RWPE1 (cell line): ENCODE measurements at regions not wholly inside any gene's neighbourhood (a gene's known extent, or its start where the extent isn't known, plus 50 kb on each side); places are given as distances from the start of the nearest gene placed in this dataset.

Source experiments
- CTCF ChIA-PET: fragments of 350-600 bp; sonication (Branson Sonifier 250); formaldehyde crosslinking; extraction: SDS; loops from one replicate; lab custom pipeline; 2021; lab: Yijun Ruan, JAX
- POLR2A ChIA-PET: fragments of 400-600 bp; formaldehyde crosslinking; extraction: SDS; loops from one replicate; lab custom pipeline; 2020; ENCODE audit warnings: antibody characterized with exemption; ENCODE audit not compliant: low non-redundant PET; lab: Yijun Ruan, JAX
- DNase-seq: peaks from one replicate; pipeline ENCODE4 v3.0.0; 2012; ENCODE audit warnings: low spot score
- H3K27ac ChIP-seq: fragments of 450-650 bp; 2 replicates; pipeline ENCODE4 v1.5.1; 2017
- TF ChIP-seq, protein P1 (sequence below): fragments of 450-650 bp; conservative IDR thresholded peaks from 2 replicates; pipeline ENCODE4 v1.5.1; 2017; ENCODE audit warnings: low read depth, mild to moderate bottlenecking

- CTCF ChIA-PET: no interaction called here
- no peak overlapping the region for H3K27ac ChIP-seq
- TF ChIP-seq, protein P1, sequence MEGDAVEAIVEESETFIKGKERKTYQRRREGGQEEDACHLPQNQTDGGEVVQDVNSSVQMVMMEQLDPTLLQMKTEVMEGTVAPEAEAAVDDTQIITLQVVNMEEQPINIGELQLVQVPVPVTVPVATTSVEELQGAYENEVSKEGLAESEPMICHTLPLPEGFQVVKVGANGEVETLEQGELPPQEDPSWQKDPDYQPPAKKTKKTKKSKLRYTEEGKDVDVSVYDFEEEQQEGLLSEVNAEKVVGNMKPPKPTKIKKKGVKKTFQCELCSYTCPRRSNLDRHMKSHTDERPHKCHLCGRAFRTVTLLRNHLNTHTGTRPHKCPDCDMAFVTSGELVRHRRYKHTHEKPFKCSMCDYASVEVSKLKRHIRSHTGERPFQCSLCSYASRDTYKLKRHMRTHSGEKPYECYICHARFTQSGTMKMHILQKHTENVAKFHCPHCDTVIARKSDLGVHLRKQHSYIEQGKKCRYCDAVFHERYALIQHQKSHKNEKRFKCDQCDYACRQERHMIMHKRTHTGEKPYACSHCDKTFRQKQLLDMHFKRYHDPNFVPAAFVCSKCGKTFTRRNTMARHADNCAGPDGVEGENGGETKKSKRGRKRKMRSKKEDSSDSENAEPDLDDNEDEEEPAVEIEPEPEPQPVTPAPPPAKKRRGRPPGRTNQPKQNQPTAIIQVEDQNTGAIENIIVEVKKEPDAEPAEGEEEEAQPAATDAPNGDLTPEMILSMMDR: no peak
- POLR2A ChIA-PET: no interaction called here
- DNase-seq: no peak
These were observed 146.1 kb upstream of the OTOS start for GRCh38 chr2:240286596-240286995.

- no peak for DNase-seq
- POLR2A ChIA-PET: no interaction called here
- no peak overlapping the region for H3K27ac ChIP-seq
- CTCF ChIA-PET: no interaction called here
- TF ChIP-seq, protein P1: no peak
These were observed 146.6 kb upstream of the OTOS start for GRCh38 chr2:240287011-240287410.

GRCh38 chr2:240287496-240288086 lies 147.1 kb upstream of the OTOS start:
- H3K27ac ChIP-seq: no peak overlapping the region
- ChIA-PET CTCF (interaction anchor here (0.7 kb wide), 1 partner anchor 15 kb away, joined by 3 read pairs; no protein-coding TSS in a partner anchor), POLR2A (no interaction called here)
- no peak for DNase-seq
- TF ChIP-seq, protein P1: no peak

DNA sequence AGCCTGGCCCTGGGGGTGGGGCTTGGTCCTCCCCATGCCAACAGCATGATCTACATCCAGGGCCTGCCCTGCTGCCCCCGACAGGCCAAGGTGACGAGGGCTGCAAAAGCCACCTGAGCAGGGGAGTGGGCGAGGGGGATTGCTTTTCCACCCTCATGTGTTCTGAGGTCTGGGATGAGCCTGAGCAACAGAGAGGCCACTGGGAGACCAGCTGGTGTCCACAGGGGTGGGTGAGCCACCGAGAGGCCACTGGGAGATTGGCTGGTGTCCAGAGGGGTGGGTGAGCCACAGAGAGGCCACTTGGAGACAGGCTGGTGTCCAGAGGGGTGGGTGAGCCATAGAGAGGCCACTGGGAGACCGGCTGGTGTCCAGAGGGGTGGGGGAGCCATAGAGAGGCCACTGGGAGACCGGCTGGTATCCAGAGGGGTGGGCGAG lies 147.4 kb upstream of the GPC1 start:
- DNase-seq: no peak
- TF ChIP-seq, protein P1: no peak
- CTCF ChIA-PET: interaction anchor here (0.7 kb wide), 1 partner anchor 16 kb away, joined by 3 read pairs; no protein-coding TSS in a partner anchor
- no peak overlapping the region for H3K27ac ChIP-seq
- POLR2A ChIA-PET: no interaction called here

- DNase-seq: no peak
- H3K27ac ChIP-seq: no peak overlapping the region
- CTCF ChIA-PET: interaction anchor here (0.6 kb wide), 3 partner anchors 10 to 127 kb away, joined by 3 to 9 read pairs (median 4); no protein-coding TSS in a partner anchor
- POLR2A ChIA-PET: no interaction called here
- TF ChIP-seq, protein P1: no peak
These were observed 145.6 kb upstream of the GPC1 start for GRCh38 chr2:240289701-240290431.

GRCh38 chr2:240290432-240291336 lies 144.8 kb upstream of the GPC1 start:
- no peak for DNase-seq
- H3K27ac ChIP-seq: no peak overlapping the region
- CTCF ChIA-PET: interaction anchor here (0.6 kb wide), 1 partner anchor 11 kb away, joined by 4 read pairs; no protein-coding TSS in a partner anchor
- POLR2A ChIA-PET: no interaction called here
- TF ChIP-seq, protein P1: no peak
